ENCODE measurements at regions not wholly inside any gene's neighbourhood (a gene's known extent, or its start where the extent isn't known, plus 50 kb on each side); places are given as distances from the start of the nearest gene placed in this dataset.

DNA sequence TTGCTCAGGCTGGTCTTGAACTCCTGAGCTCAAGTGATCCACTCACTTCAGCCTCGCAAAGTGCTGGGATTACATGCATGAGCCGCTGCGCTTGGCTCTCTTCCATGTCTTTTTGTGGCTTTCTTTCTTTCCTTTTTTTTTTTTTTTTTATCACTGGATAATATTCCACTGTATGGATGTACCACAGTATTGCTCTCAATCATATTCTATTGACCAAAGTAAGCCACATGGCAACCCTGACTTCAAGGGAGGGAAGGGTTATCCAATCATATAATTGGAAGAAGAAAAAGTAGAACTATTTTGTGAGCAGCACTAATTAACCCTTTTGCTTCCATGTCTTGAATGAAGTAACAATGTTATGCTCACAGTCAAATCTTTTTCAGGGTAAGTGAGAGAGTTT, 307.0 kb upstream of the RASGRP1 start:
- TF ChIP-seq, protein P1, sequence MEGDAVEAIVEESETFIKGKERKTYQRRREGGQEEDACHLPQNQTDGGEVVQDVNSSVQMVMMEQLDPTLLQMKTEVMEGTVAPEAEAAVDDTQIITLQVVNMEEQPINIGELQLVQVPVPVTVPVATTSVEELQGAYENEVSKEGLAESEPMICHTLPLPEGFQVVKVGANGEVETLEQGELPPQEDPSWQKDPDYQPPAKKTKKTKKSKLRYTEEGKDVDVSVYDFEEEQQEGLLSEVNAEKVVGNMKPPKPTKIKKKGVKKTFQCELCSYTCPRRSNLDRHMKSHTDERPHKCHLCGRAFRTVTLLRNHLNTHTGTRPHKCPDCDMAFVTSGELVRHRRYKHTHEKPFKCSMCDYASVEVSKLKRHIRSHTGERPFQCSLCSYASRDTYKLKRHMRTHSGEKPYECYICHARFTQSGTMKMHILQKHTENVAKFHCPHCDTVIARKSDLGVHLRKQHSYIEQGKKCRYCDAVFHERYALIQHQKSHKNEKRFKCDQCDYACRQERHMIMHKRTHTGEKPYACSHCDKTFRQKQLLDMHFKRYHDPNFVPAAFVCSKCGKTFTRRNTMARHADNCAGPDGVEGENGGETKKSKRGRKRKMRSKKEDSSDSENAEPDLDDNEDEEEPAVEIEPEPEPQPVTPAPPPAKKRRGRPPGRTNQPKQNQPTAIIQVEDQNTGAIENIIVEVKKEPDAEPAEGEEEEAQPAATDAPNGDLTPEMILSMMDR (IDR thresholded peaks at IDR 0.05; ENCODE audit: poor library complexity, severe bottlenecking) = no peak
- TF ChIP-seq EZH2 (IDR thresholded peaks at IDR 0.05; ENCODE audit: borderline replicate concordance, insufficient read depth, low read length, poor library complexity, severe bottlenecking) = no peak
- no peak for TF ChIP-seq POLR2AphosphoS5 (IDR thresholded peaks at IDR 0.05)
- TF ChIP-seq EP300 (conservative IDR thresholded peaks at IDR 0.05; ENCODE audit: poor library complexity, severe bottlenecking) = no peak
- no peak for TF ChIP-seq SMC3 (conservative IDR thresholded peaks at IDR 0.05; ENCODE audit: poor library complexity)
- TF ChIP-seq, protein P2, sequence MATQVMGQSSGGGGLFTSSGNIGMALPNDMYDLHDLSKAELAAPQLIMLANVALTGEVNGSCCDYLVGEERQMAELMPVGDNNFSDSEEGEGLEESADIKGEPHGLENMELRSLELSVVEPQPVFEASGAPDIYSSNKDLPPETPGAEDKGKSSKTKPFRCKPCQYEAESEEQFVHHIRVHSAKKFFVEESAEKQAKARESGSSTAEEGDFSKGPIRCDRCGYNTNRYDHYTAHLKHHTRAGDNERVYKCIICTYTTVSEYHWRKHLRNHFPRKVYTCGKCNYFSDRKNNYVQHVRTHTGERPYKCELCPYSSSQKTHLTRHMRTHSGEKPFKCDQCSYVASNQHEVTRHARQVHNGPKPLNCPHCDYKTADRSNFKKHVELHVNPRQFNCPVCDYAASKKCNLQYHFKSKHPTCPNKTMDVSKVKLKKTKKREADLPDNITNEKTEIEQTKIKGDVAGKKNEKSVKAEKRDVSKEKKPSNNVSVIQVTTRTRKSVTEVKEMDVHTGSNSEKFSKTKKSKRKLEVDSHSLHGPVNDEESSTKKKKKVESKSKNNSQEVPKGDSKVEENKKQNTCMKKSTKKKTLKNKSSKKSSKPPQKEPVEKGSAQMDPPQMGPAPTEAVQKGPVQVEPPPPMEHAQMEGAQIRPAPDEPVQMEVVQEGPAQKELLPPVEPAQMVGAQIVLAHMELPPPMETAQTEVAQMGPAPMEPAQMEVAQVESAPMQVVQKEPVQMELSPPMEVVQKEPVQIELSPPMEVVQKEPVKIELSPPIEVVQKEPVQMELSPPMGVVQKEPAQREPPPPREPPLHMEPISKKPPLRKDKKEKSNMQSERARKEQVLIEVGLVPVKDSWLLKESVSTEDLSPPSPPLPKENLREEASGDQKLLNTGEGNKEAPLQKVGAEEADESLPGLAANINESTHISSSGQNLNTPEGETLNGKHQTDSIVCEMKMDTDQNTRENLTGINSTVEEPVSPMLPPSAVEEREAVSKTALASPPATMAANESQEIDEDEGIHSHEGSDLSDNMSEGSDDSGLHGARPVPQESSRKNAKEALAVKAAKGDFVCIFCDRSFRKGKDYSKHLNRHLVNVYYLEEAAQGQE (IDR thresholded peaks at IDR 0.05; ENCODE audit: borderline replicate concordance) = no peak
- TF ChIP-seq RAD21 (conservative IDR thresholded peaks at IDR 0.05) = no peak
- TF ChIP-seq MXI1 (conservative IDR thresholded peaks at IDR 0.05; ENCODE audit: poor library complexity, severe bottlenecking) = no peak
- no peak for TF ChIP-seq TAF1 (IDR thresholded peaks at IDR 0.05; ENCODE audit: low read depth)
